ENCODE measurements at regions not wholly inside any gene's neighbourhood (a gene's known extent, or its start where the extent isn't known, plus 50 kb on each side); places are given as distances from the start of the nearest gene placed in this dataset.

GRCh38 chr7:32244806-32245345 lies 174.7 kb upstream of the PDE1C start:
- Histone ChIP-seq H3K27me3 (ENCODE audit: insufficient read depth, low read length) (peaks cover 40% of the 10 kb centered on the region), H3K4me2 (ENCODE audit: low read length) (no peak overlapping the region), H3K27ac (ENCODE audit: low read depth, low read length) (no peak overlapping the region), H3K9me2 (ENCODE audit: insufficient read depth) (no peaks in the 10 kb centered on the region), H3K4me1 (ENCODE audit: control insufficient read depth in 1 of 2, insufficient read depth in 2 of 2, low read length in 2 of 2) (no peaks in the 10 kb centered on the region), H3K9ac (ENCODE audit: low read length) (no peak overlapping the region), H3K79me2 (ENCODE audit: insufficient read depth, low read length) (no peaks in the 10 kb centered on the region), H3K9me3 (ENCODE audit: control insufficient read depth in 1 of 2, insufficient read depth in 1 of 2, low read depth in 1 of 2, low read length in 2 of 2) (no peaks in the 10 kb centered on the region), H2AFZ (ENCODE audit: low read depth, low read length, poor library complexity, severe bottlenecking) (no peak overlapping the region), H3K4me3 (replicated peaks in 1 of 2; ENCODE audit: low read depth in 1 of 2, low read length in 2 of 2) (no peak overlapping the region), H4K20me1 (ENCODE audit: insufficient read depth) (no peaks in the 10 kb centered on the region), H3K36me3 (ENCODE audit: control insufficient read depth in 1 of 2, insufficient read depth in 2 of 2, low read length in 2 of 2) (no peaks in the 10 kb centered on the region)
- intact Hi-C loops (cut with micrococcal nuclease) = no loop called here
- POLR2A ChIA-PET = no interaction called here
- RAD21 ChIA-PET (ENCODE audit: low non-redundant PET in 1 of 2, low total read pairs in 2 of 2, uncharacterized antibody in 2 of 2, unreplicated experiment in 2 of 2) = no interaction called here
- DNase-seq (ENCODE audit: low read depth, low spot score) = no peak
- CTCF ChIA-PET = no interaction called here
- no peak for TF ChIP-seq ATF3 (IDR thresholded peaks at IDR 0.05)
- BruUV-seq (replicated peaks) = no TSS peak
- ATAC-seq = no peak

- intact Hi-C loops (cut with micrococcal nuclease) = no loop called here
- RAD21 ChIA-PET (ENCODE audit: low non-redundant PET in 1 of 2, low total read pairs in 2 of 2, uncharacterized antibody in 2 of 2, unreplicated experiment in 2 of 2) = no interaction called here
- Histone ChIP-seq H3K4me3 (replicated peaks in 1 of 2; ENCODE audit: low read depth in 1 of 2, low read length in 2 of 2) (no peak overlapping the region), H3K9me2 (ENCODE audit: insufficient read depth) (no peaks in the 10 kb centered on the region), H3K9ac (ENCODE audit: low read length) (no peak overlapping the region), H3K9me3 (ENCODE audit: control insufficient read depth in 1 of 2, insufficient read depth in 1 of 2, low read depth in 1 of 2, low read length in 2 of 2) (no peaks in the 10 kb centered on the region), H3K79me2 (ENCODE audit: insufficient read depth, low read length) (no peaks in the 10 kb centered on the region), H3K27ac (ENCODE audit: low read depth, low read length) (no peak overlapping the region), H2AFZ (ENCODE audit: low read depth, low read length, poor library complexity, severe bottlenecking) (no peak overlapping the region), H3K4me2 (ENCODE audit: low read length) (no peak overlapping the region), H4K20me1 (ENCODE audit: insufficient read depth) (no peaks in the 10 kb centered on the region), H3K27me3 (ENCODE audit: insufficient read depth, low read length) (peaks cover 40% of the 10 kb centered on the region), H3K36me3 (ENCODE audit: control insufficient read depth in 1 of 2, insufficient read depth in 2 of 2, low read length in 2 of 2) (no peaks in the 10 kb centered on the region), H3K4me1 (ENCODE audit: control insufficient read depth in 1 of 2, insufficient read depth in 2 of 2, low read length in 2 of 2) (no peaks in the 10 kb centered on the region)
- no TSS peak for BruUV-seq (replicated peaks)
- CTCF ChIA-PET = no interaction called here
- ATAC-seq = no peak
- DNase-seq (ENCODE audit: low read depth, low spot score) = no peak
- POLR2A ChIA-PET = no interaction called here
- TF ChIP-seq EGR1 (IDR thresholded peaks at IDR 0.05; ENCODE audit: low read depth) (no peak), RAD21 (IDR thresholded peaks at IDR 0.05; ENCODE audit: low read depth) (no peak), ELF1 (IDR thresholded peaks at IDR 0.05; ENCODE audit: borderline replicate concordance, low read depth) (no peak), POLR2A (IDR thresholded peaks at IDR 0.05; ENCODE audit: borderline replicate concordance, extremely low read depth, insufficient read depth, insufficient read length) (no peak), POLR2AphosphoS5 (IDR thresholded peaks at IDR 0.05; ENCODE audit: low read depth, low read length) (no peak), FOSL1 (IDR thresholded peaks at IDR 0.05; ENCODE audit: low read depth) (no peak), SP1 (IDR thresholded peaks at IDR 0.05; ENCODE audit: low read depth) (no peak), CTCF (IDR thresholded peaks at IDR 0.05 in 2 of 3, conservative IDR thresholded peaks at IDR 0.05 in 1 of 3; ENCODE audit: borderline replicate concordance in 1 of 3, insufficient read depth in 1 of 3, low read depth in 2 of 3, low read length in 2 of 3) (no peak), ZNF274 (IDR thresholded peaks at IDR 0.05; ENCODE audit: low read depth, low read length) (no peak), ZBTB33 (IDR thresholded peaks at IDR 0.05; ENCODE audit: extremely low read depth, insufficient replicate concordance, low read length) (no peak), MAX (IDR thresholded peaks at IDR 0.05) (no peak), CEBPB (IDR thresholded peaks at IDR 0.05; ENCODE audit: low read depth) (no peak), EZH2 (IDR thresholded peaks at IDR 0.05) (no peak)
Observed at GRCh38 chr7:32243687-32244290, 173.6 kb upstream of the PDE1C start.

Measured in HCT116 (cell line).